Thoracic aorta (tissue), 2 donors: ENCODE measurements at regions not wholly inside any gene's neighbourhood (a gene's known extent, or its start where the extent isn't known, plus 50 kb on each side); places are given as distances from the start of the nearest gene placed in this dataset.
A peak's percentile ranks its signal among the peaks of the same experiment; 100 is the strongest.

Source experiments
- ATAC-seq: fragments of 150-250 bp; one replicate; pipeline ENCODE4 v1.8.0; 2017; ENCODE audit warnings: low read depth; ENCODE audit not compliant: insufficient number of reproducible peaks, low FRiP score
- DNase-seq: peaks from one replicate; pipeline ENCODE4 v3.0.0-alpha.2; 2020; ENCODE audit warnings: low spot score
- H3K27ac ChIP-seq, 2 donors: fragments of 200-600 bp; sonication (generic); 1 replicate in 1 of 2; 2 replicates in 1 of 2; pipeline ENCODE4 v1.5.1; 2016; ENCODE audit warnings: mild to moderate bottlenecking in 2 of 2, moderate library complexity in 2 of 2
- H3K27me3 ChIP-seq: fragments of 200-600 bp; sonication (generic); replicated peaks from 2 replicates; pipeline ENCODE4 v1.6.0; 2016; ENCODE audit warnings: mild to moderate bottlenecking; ENCODE audit not compliant: insufficient read depth
- H3K36me3 ChIP-seq: fragments of 200-600 bp; sonication (generic); one replicate; pipeline ENCODE4 v1.5.1; 2016
- H3K4me1 ChIP-seq, 2 donors: fragments of 200-600 bp; sonication (generic); 1 replicate in 1 of 2; 2 replicates in 1 of 2; pipeline versions ENCODE4 v1.5.1 to v1.6.0; 2016; ENCODE audit warnings: low read depth in 2 of 2, mild to moderate bottlenecking in 1 of 2; ENCODE audit not compliant: control insufficient read depth in 1 of 2
- H3K4me3 ChIP-seq: fragments of 200-600 bp; sonication (generic); 2 replicates; pipeline ENCODE4 v1.5.1; 2016; ENCODE audit warnings: mild to moderate bottlenecking
- H3K9me3 ChIP-seq: fragments of 200-600 bp; sonication (generic); 2 replicates; pipeline ENCODE4 v1.5.1; 2016
- CTCF ChIP-seq: fragments of 200-600 bp; sonication (generic); IDR thresholded peaks from one replicate; pipeline ENCODE4 v1.5.1; 2019; ENCODE audit warnings: antibody characterized with exemption

- no peaks in the 10 kb centered on the region for H3K27me3 ChIP-seq
- DNase-seq, result no peak
- no peak for TF ChIP-seq CTCF
- no peak overlapping the region for H3K4me3 ChIP-seq
- peaks cover 7 to 13% of the 10 kb centered on the region in 2 donors for H3K4me1 ChIP-seq
- ATAC-seq, result no peak
- no peaks in the 10 kb centered on the region for H3K9me3 ChIP-seq
- H3K27ac ChIP-seq, result no peak overlapping the region
- no peaks in the 10 kb centered on the region for H3K36me3 ChIP-seq
Observed at GRCh38 chr4:72900952-72901351, 168.6 kb downstream of the COX18 start.

GRCh38 chr4:72899621-72900020 is 169.9 kb downstream of the COX18 start:
- no peaks in the 10 kb centered on the region for H3K36me3 ChIP-seq
- ATAC-seq, result no peak
- H3K27me3 ChIP-seq, result no peaks in the 10 kb centered on the region
- no peak overlapping the region for H3K27ac ChIP-seq
- DNase-seq, result no peak
- peaks cover 7 to 18% of the 10 kb centered on the region in 2 donors for H3K4me1 ChIP-seq
- no peak overlapping the region for H3K4me3 ChIP-seq
- no peaks in the 10 kb centered on the region for H3K9me3 ChIP-seq
- TF ChIP-seq CTCF, result no peak

- DNase-seq (no peak), ATAC-seq (no peak)
- no peaks in the 10 kb centered on the region for H3K36me3 ChIP-seq
- H3K9me3 ChIP-seq, result no peaks in the 10 kb centered on the region
- H3K27me3 ChIP-seq, result no peaks in the 10 kb centered on the region
- H3K4me1 ChIP-seq, result peaks cover 7 to 20% of the 10 kb centered on the region in 2 donors
- no peak overlapping the region for H3K27ac ChIP-seq
- H3K4me3 ChIP-seq, result no peak overlapping the region
- TF ChIP-seq CTCF, result no peak
Observed at GRCh38 chr4:72899214-72899613, 170.3 kb downstream of the COX18 start.

GRCh38 chr4:72896515-72896914 is 173.0 kb downstream of the COX18 start:
- ATAC-seq, result peak; percentile 96
- Histone ChIP-seq H3K27me3 (no peaks in the 10 kb centered on the region), H3K4me1 (peaks cover 12 to 42% of the 10 kb centered on the region in 2 donors), H3K9me3 (no peaks in the 10 kb centered on the region), H3K27ac (peak overlapping the region; percentile 74 to 83), H3K36me3 (no peaks in the 10 kb centered on the region), H3K4me3 (peak overlapping the region; percentile 44)
- no peak for TF ChIP-seq CTCF
- DNase-seq, result peak; percentile 10

GRCh38 chr4:72895408-72895807 is 174.1 kb downstream of the COX18 start:
- H3K4me3 ChIP-seq, result no peak overlapping the region

More at GRCh38 chr4:72895408-72895807, 174.1 kb downstream of the COX18 start:
- Histone ChIP-seq H3K9me3 (no peaks in the 10 kb centered on the region), H3K27me3 (no peaks in the 10 kb centered on the region), H3K36me3 (no peaks in the 10 kb centered on the region), H3K4me1 (peaks cover 12 to 42% of the 10 kb centered on the region in 2 donors), H3K27ac (peak overlapping the region; percentile 74 to 83)
- no peak for ATAC-seq
- no peak for DNase-seq
- no peak for TF ChIP-seq CTCF
